ENCODE measurements at regions not wholly inside any gene's neighbourhood (a gene's known extent, or its start where the extent isn't known, plus 50 kb on each side); places are given as distances from the start of the nearest gene placed in this dataset.

- no peak for TF ChIP-seq CTCF (IDR thresholded peaks at IDR 0.05; ENCODE audit: insufficient read depth, low read depth, low read length, missing control alignments)
- no peak overlapping the region for H3K4me3 ChIP-seq (ENCODE audit: low read depth, low read length)
- DNase-seq (ENCODE audit: low read depth): no peak
Measured at GRCh38 chr5:156258934-156259333, 68.0 kb upstream of the SGCD start.

GRCh38 chr5:156259618-156260017 lies 67.3 kb upstream of the SGCD start:
- TF ChIP-seq CTCF (IDR thresholded peaks at IDR 0.05; ENCODE audit: insufficient read depth, low read depth, low read length, missing control alignments): no peak
- no peak overlapping the region for H3K4me3 ChIP-seq (ENCODE audit: low read depth, low read length)
- DNase-seq (ENCODE audit: low read depth): no peak

GRCh38 chr5:156261275-156261939 lies 65.6 kb upstream of the SGCD start:
- TF ChIP-seq CTCF (IDR thresholded peaks at IDR 0.05; ENCODE audit: insufficient read depth, low read depth, low read length, missing control alignments): no peak
- H3K4me3 ChIP-seq (ENCODE audit: low read depth, low read length): no peak overlapping the region
- DNase-seq (ENCODE audit: low read depth): no peak

GRCh38 chr5:156271569-156271968 lies 55.4 kb upstream of the SGCD start:
- H3K4me3 ChIP-seq (ENCODE audit: low read depth, low read length): no peak overlapping the region
- DNase-seq (ENCODE audit: low read depth): no peak
- no peak for TF ChIP-seq CTCF (IDR thresholded peaks at IDR 0.05; ENCODE audit: insufficient read depth, low read depth, low read length, missing control alignments)

- H3K4me3 ChIP-seq (ENCODE audit: low read depth, low read length): no peak overlapping the region
- no peak for DNase-seq (ENCODE audit: low read depth)
- no peak for TF ChIP-seq CTCF (IDR thresholded peaks at IDR 0.05; ENCODE audit: insufficient read depth, low read depth, low read length, missing control alignments)
Measured at GRCh38 chr5:156272139-156272538, 54.8 kb upstream of the SGCD start.

- TF ChIP-seq CTCF (IDR thresholded peaks at IDR 0.05; ENCODE audit: insufficient read depth, low read depth, low read length, missing control alignments): no peak
- no peak overlapping the region for H3K4me3 ChIP-seq (ENCODE audit: low read depth, low read length)
- DNase-seq (ENCODE audit: low read depth): no peak
Measured at GRCh38 chr5:156273325-156273724, 53.6 kb upstream of the SGCD start.

- no peak for DNase-seq (ENCODE audit: low read depth)
- TF ChIP-seq CTCF (IDR thresholded peaks at IDR 0.05; ENCODE audit: insufficient read depth, low read depth, low read length, missing control alignments): no peak
- H3K4me3 ChIP-seq (ENCODE audit: low read depth, low read length): no peak overlapping the region
Measured at GRCh38 chr5:156274453-156274852, 52.5 kb upstream of the SGCD start.

All from GM12865 (cell line).